ES-I3 (cell line): ENCODE measurements at regions not wholly inside any gene's neighbourhood (a gene's known extent, or its start where the extent isn't known, plus 50 kb on each side); places are given as distances from the start of the nearest gene placed in this dataset.
"Not testable (repeated sequence)": the region's sequence is repeated elsewhere in the genome, so short reads cannot be mapped to it uniquely, and the experiment has no call there.

Experiments
- H3K36me3 ChIP-seq: 2 replicates; pipeline ENCODE4 v1.6.1; 2013; ENCODE audit warnings: mild to moderate bottlenecking, low read length, control low read depth, moderate library complexity; ENCODE audit not compliant: insufficient read depth
- H3K4me1 ChIP-seq: 2 replicates; pipeline ENCODE4 v1.6.1; 2013; ENCODE audit warnings: mild to moderate bottlenecking, control low read depth, low read length; ENCODE audit not compliant: insufficient read depth
- H3K9ac ChIP-seq: 2 replicates; pipeline ENCODE4 v1.6.1; 2013; ENCODE audit warnings: low read depth, mild to moderate bottlenecking, low read length, moderate library complexity
- H3K9me3 ChIP-seq: 2 replicates; pipeline ENCODE4 v1.6.1; 2013; ENCODE audit warnings: mild to moderate bottlenecking, low read length, moderate library complexity; ENCODE audit not compliant: control insufficient read depth, insufficient read depth

DNA sequence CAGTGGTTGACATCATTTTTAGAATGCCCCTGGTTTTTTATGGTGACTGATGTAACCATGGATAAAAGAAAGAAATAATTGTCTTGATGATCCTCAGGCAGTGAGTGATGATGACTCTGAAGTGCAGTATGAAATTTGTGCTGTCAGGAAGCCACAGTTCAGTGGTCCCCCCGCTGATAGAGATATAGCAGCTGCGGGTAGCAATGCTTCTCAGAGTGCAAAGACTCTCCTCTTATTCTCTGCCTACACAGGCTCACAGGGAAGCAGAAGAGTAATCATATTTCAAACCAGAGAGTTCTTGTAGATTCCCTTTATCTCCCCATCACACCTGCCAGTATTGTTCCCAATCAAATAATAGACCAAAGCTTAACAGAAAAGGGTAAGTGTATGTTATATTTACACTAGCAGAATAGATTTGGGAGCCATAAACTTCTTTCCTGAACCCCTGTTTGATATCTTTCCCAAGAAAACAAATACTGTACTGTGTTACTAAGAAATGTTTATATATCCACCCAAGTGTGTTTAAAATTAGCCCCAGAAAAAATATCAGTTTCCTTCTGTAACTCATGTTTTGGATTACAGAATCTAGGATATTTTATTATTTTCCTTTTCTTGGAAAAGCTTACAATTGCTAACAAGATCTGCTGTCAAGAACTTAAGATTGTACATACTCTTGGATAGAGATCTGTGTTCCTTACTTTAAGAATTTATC, 1817.4 kb upstream of the FLRT2 start:
- H3K36me3 ChIP-seq, result no peaks in the 10 kb centered on the region
- H3K9me3 ChIP-seq, result peaks cover 3% of the 10 kb centered on the region; the same call in 1 of the 2 replicates
- H3K4me1 ChIP-seq, result no peaks in the 10 kb centered on the region; the same call in 1 of the 2 replicates
- H3K9ac ChIP-seq, result no peak overlapping the region

DNA sequence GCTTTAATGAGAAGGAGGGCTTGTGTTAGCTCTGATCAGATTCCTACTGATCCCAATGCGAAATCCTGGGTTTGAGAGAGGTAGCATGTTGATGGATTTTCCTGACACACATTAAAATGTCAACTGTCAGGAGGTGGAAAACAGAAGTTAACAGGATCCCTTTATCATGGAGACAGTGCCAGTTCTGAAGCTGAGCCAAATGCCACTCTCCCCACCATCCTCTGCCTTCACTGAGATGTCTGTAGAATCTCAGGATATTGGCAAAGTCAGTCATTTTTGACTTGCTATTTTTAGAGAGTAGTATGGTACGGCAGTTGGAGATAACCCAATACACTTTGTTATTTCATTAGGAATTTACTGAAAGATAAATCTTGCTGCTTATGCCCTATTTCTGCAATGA, 1816.2 kb upstream of the FLRT2 start:
- Histone ChIP-seq H3K36me3 (no peaks in the 10 kb centered on the region), H3K9ac (no peak overlapping the region), H3K9me3 (no peaks in the 10 kb centered on the region), H3K4me1 (no peaks in the 10 kb centered on the region)

DNA sequence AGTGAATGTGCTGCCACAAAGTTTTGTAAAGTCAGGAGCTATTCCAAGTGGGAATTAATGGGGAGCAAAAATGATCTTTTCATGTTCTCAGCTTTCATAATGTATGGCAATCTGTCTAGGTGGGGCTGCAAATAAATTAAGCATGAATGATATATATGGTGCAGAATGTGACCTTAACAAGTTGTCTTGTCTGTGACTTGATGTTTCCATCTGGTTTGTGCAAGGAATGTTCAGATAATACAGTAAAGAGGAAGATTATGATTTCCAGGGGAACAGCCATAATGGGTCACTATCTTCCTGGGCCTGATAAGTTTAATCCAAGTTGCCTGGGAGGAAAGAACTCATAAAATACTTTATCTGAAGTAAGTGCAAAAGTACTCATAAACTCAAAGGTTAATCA, 1815.8 kb upstream of the FLRT2 start:
- Histone ChIP-seq H3K36me3 (no peaks in the 10 kb centered on the region), H3K9ac (no peak overlapping the region), H3K9me3 (no peaks in the 10 kb centered on the region), H3K4me1 (no peaks in the 10 kb centered on the region)

DNA sequence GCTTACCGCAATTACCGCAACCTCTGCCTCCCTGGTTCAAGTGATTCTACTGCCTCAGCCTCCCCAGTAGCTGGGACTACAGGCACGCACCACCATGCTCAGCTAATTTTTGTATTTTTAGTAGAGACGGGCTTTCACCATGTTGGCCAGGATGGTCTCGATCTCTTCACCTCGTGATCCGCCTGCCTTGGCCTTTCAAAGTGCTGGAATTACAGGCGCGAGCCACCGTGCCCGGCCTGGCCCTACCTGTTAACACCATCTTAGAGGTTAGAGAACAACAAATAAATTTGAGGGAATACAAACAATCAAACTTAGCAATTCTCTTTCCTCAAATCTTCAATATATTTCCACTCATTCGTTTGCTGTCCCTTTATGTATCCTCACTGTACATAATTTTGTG, 1810.5 kb upstream of the FLRT2 start:
- H3K4me1 ChIP-seq, H3K9ac ChIP-seq, H3K9me3 ChIP-seq, H3K36me3 ChIP-seq: not testable (repeated sequence)

DNA sequence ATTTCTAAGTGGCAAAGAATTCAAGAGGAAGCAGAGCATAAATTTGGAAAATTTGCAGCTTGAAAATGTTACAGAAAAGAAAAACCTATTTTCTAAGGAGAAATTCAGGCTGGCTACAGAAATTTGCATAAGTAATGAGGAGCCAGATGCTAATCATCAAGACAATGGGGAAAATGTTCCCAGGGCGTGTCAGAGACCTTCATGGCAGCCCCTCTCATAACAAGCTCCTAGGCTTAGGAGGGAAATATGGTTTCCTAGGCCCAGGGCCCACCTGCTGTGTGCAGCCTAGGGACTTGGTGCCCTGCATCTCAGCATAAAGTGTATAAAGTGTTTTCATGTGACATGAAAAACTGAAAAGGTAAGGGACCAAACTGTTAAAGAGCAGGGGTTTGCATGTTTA, 1796.3 kb upstream of the FLRT2 start:
- Histone ChIP-seq H3K9ac (no peak overlapping the region), H3K36me3 (no peaks in the 10 kb centered on the region), H3K4me1 (no peaks in the 10 kb centered on the region), H3K9me3 (no peaks in the 10 kb centered on the region; the same call in none of the 2 replicates)

DNA sequence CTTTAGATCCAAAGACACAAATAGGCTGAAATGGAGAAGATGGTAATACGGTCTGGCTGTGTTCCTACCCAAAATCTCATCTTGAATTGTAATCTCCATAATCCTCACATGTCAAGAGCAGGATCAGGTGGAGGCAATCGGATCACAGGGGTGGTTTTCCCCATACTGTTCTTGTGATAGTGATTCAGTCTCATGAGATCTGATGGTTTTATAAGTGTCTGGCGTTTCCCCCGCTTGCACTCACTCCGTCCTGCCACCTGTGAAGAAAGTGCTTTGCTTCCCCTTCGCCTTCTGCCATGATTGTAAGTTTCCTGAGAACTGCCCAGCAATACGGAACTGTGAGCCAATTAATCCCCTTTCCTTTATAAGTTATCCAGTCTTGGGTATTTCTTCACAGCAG, 1795.5 kb upstream of the FLRT2 start:
- H3K36me3 ChIP-seq, result no peaks in the 10 kb centered on the region
- H3K4me1 ChIP-seq, result no peaks in the 10 kb centered on the region
- H3K9me3 ChIP-seq, result no peaks in the 10 kb centered on the region; the same call in 1 of the 2 replicates
- H3K9ac ChIP-seq, result no peak overlapping the region

DNA sequence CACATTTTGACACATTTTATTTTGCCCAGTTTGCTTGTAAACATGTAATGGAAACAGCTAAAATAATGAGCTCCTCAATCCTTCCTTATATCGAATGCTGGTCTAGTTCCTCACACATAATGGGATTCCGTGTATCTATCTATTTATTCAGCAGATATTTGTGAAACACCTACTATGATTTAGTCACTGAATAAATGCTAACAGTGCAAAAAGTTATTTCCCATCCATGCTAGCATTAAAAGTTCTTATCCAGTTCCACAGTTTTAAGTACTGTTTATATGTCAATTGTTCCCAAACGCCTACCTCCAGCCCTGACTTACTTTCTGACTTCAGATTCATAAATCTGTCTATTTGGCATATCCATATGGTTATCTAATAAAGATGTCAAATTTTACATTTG, 1788.7 kb upstream of the FLRT2 start:
- Histone ChIP-seq H3K36me3 (no peaks in the 10 kb centered on the region), H3K9ac (no peak overlapping the region), H3K9me3 (no peaks in the 10 kb centered on the region), H3K4me1 (no peaks in the 10 kb centered on the region)

DNA sequence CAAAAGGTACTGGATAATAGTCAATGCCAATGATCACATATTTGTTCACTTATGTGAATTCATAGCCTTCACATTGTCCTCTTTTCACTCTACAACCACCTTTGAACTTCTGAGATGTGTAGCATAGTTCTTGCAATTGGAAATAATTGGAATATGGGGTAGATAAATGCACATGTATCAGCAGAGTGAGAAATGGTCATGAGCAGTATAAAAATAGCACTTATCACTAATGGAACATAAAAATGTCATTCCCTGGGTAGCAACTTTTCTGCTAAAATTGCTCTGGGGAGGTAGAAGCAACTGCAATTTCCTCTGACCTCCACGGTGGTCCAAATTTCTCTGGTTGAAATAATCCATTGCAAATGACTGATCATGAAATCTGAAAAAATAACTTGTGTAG, 1785.7 kb upstream of the FLRT2 start:
- Histone ChIP-seq H3K9me3 (no peaks in the 10 kb centered on the region), H3K36me3 (no peaks in the 10 kb centered on the region), H3K4me1 (no peaks in the 10 kb centered on the region), H3K9ac (no peak overlapping the region)

DNA sequence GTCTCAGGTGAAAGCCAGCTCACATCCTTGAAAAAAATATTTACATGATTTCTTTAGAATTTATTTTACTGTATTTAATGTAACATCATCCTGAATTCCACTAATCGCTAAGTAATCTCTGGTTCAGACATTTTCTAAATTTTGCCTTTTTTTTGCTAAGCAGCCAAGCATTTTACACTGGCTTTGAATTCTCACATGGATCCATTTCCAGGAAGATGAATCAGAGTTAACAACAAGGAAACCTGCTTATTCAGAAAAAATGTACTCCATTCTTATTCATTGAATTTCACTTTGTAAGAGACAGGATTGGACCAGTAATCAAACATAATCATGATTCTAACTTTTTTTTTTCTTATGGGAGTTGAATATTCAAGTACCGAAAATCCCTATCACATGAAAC, 1785.1 kb upstream of the FLRT2 start:
- H3K9me3 ChIP-seq, result no peaks in the 10 kb centered on the region
- H3K4me1 ChIP-seq, result no peaks in the 10 kb centered on the region
- H3K9ac ChIP-seq, result no peak overlapping the region
- no peaks in the 10 kb centered on the region for H3K36me3 ChIP-seq

DNA sequence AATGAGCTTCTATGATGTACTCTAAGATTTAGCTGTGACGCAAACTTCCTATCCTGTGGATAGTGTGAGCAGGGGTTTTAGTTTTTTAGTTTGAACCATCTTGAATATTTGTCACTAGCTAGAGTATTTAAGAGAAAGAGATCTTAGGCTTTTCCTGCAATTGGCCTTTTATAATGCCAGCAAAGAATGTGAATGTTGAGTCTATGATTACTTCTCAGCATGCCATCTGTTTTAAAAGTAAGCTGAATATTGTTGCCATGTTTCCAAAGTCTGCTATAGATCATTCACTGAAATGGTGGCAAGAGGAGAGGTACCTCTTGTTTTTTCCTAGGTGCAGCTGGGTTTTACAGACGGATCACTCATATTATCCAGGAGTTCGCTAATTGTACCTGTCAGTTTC, 1783.6 kb upstream of the FLRT2 start:
- Histone ChIP-seq H3K4me1 (no peaks in the 10 kb centered on the region), H3K36me3 (no peaks in the 10 kb centered on the region), H3K9ac (no peak overlapping the region), H3K9me3 (no peaks in the 10 kb centered on the region)

DNA sequence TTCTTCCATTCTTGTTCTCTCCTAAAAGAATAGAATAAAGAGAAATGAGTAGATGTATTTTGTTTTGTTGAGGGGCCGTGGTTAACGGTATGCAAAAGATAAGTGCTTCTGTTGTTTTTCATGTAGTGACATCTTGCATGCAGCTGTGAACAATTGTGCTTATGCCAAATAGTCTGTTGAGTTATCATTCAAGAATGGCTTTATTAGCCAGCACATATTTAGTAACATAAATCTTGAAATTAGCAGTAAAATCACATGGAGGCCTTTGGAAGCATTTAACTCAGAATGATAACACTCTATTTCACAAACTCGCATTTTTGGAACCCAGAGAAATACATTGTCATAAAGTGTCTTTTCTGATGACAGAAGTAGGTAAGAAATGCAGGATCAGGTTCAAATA, 1772.0 kb upstream of the FLRT2 start:
- H3K9ac ChIP-seq, result no peak overlapping the region
- no peaks in the 10 kb centered on the region for H3K9me3 ChIP-seq
- H3K4me1 ChIP-seq, result no peaks in the 10 kb centered on the region; the same call in 1 of the 2 replicates
- H3K36me3 ChIP-seq, result no peaks in the 10 kb centered on the region

DNA sequence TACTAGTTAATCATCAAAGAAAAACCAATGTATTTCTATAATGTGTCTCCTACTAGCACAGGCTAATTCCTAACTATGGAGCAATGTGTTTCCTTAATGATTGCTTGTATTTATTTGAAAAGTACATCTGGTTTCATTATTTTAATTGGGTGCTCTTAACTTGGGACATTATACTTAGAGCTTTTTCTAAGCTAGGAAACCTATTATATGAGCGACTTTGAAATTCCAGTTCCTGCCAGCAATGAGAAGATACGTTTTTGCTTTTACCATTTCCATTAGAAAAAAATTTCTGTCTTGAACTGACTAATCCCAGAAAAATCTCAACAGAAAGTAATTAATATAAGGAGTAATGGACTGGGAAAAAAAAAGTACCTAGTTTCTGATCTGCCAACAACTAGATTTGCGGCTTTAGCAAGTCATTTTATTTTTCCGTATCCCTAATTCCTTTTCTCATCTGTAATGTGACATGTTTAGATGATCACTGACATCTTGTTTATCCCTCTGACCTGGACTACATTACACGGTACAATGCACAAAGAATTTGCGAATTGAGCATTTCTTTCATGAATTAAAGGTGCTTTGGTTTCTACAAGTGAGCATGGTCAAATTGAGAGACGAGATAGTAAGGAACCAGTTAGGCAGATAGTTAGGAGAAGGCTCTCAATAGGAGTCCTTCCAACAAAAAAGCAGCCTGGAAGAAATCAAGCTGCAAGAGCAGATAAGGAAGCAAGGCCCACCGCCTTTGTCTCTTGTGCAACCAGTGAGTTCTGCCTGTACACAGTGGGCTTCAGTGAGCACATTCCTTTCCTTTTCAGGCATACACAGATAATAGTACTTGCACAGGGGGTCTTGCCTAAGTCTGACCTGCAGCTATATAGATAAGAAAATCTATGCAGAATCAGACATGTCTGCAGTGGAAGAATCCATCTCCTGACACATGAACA, 1765.0 kb upstream of the FLRT2 start:
- H3K4me1 ChIP-seq, result no peaks in the 10 kb centered on the region

DNA sequence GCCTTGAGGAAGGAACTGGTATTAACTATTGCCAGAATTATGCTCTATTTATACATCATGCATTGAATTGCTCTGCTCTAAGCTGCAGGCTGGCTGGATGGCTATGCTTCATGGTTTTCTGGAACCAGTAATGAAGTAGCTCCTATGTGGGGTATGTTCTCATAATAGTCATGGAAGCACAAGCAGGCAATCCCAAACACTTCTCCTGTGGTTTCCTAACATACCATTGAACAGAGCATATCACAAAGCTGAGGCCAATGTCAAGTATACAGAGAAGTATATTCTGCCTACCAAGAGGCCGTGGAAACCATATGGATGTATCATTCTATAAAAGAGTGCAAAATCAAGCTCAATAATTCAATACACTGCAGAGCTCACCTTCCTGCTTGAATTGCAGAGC, 1752.4 kb upstream of the FLRT2 start:
- Histone ChIP-seq H3K36me3 (no peaks in the 10 kb centered on the region), H3K9ac (no peak overlapping the region), H3K4me1 (no peaks in the 10 kb centered on the region), H3K9me3 (no peaks in the 10 kb centered on the region)

More for the DNA sequence above, 1765.0 kb upstream of the FLRT2 start:
- Histone ChIP-seq H3K9ac (no peak overlapping the region), H3K9me3 (peaks cover 7% of the 10 kb centered on the region; the same call in 1 of the 2 replicates), H3K36me3 (no peaks in the 10 kb centered on the region)

DNA sequence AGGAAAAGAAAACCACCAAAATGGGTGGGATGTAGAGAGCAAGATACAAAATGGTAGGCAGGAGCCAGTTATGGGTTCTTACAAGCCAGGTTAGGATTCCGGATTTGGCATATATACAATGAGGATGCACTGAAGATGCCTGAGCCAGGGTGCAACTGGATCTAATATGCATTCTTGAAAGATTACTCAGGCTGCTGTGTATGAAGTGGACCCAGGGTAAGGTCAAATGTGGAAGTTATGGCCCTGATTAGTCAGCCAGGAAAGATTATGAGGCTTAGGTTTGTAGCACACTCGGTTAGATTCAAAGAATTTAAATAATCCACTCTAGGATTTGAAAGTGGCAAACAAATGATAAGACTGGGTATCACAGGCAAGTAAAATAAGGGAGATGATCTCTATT, 1750.7 kb upstream of the FLRT2 start:
- Histone ChIP-seq H3K4me1 (no peaks in the 10 kb centered on the region), H3K36me3 (no peaks in the 10 kb centered on the region), H3K9me3 (no peaks in the 10 kb centered on the region), H3K9ac (no peak overlapping the region)

DNA sequence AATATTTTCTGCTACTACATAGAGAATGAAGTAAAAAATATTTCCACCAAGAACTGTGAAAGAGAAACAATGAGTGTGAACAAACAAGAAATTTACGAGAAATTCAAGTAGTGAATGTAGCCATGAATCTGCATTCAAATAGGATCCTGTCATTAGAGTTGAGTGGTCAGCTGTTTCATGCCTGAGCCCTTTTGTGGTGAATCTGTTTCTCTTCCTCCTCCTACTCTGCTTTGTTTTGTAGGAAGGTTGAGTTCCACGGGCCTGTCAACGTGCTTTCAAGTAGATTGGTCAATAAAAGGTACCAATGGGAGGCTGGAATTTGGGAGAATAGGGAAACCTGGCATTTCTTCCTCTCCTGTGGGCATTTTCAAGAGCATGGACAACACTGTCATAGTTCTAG, 1749.6 kb upstream of the FLRT2 start:
- Histone ChIP-seq H3K9me3 (no peaks in the 10 kb centered on the region), H3K36me3 (no peaks in the 10 kb centered on the region)

More for the DNA sequence above, 1749.6 kb upstream of the FLRT2 start:
- Histone ChIP-seq H3K4me1 (no peaks in the 10 kb centered on the region), H3K9ac (no peak overlapping the region)
